B cell (primary cell): ENCODE measurements at regions not wholly inside any gene's neighbourhood (a gene's known extent, or its start where the extent isn't known, plus 50 kb on each side); places are given as distances from the start of the nearest gene placed in this dataset.

Experiments used
- ATAC-seq: fragments of 200-7000 bp; cut with Tn5 transposase; one replicate; pipeline ENCODE4 v1.10.0; 2021; ENCODE audit warnings: low read depth, mild to moderate bottlenecking, moderate number of reproducible peaks, moderate library complexity
- CTCF ChIA-PET: fragments of 350-600 bp; sonication (Branson Sonifier 250); formaldehyde crosslinking; loops from one replicate; lab custom pipeline; 2021; ENCODE audit warnings: antibody characterized with exemption, inconsistent platforms; lab: Charles Lee
- POLR2A ChIA-PET: fragments of 350-600 bp; sonication (Branson Sonifier 250); formaldehyde crosslinking; loops from one replicate; lab custom pipeline; 2021; ENCODE audit warnings: antibody characterized with exemption; lab: Charles Lee
- DNase-seq: peaks from one replicate; pipeline ENCODE4 v3.0.0; 2013
- H2AFZ ChIP-seq: 2 replicates; pipeline ENCODE4 v1.6.1; 2012; ENCODE audit warnings: mild to moderate bottlenecking, low read depth, low read length; ENCODE audit not compliant: insufficient read depth, poor library complexity, severe bottlenecking
- H3K27ac ChIP-seq, 2 donors: 1 replicate in 1 of 2; 2 replicates in 1 of 2; pipeline ENCODE4 v1.5.1; 2012 to 2013; ENCODE audit warnings: low read length in 2 of 2, mild to moderate bottlenecking in 2 of 2, moderate library complexity in 1 of 2
- H3K27me3 ChIP-seq, 4 experiments: fragments of 200-600 bp in 1 of 4; sonication (generic) in 1 of 4; replicated peaks in 1 of 4; 1 replicate in 2 of 4; 2 replicates in 2 of 4; pipeline versions ENCODE4 v1.6.1 to v1.7.0; 2013 to 2016; ENCODE audit warnings: low read length in 3 of 4, mild to moderate bottlenecking in 2 of 4, mixed read lengths in 1 of 4, moderate library complexity in 1 of 4; ENCODE audit not compliant: insufficient read depth in 4 of 4, control insufficient read depth in 3 of 4; ENCODE audit errors: control extremely low read depth in 1 of 4
- H3K36me3 ChIP-seq, 2 experiments: replicated peaks in 1 of 2; 1 replicate in 1 of 2; 2 replicates in 1 of 2; pipeline versions ENCODE4 v1.6.1 to v1.7.1; 2013; ENCODE audit warnings: low read length in 1 of 2; ENCODE audit not compliant: insufficient read depth in 2 of 2, control insufficient read depth in 1 of 2; ENCODE audit errors: control extremely low read depth in 1 of 2, extremely low read depth in 1 of 2
- H3K4me1 ChIP-seq, 2 donors: fragments of 200-600 bp in 1 of 2; sonication (generic) in 1 of 2; 1 replicate in 1 of 2; 2 replicates in 1 of 2; pipeline versions ENCODE4 v1.5.1 to v1.6.1; 2013 to 2017; ENCODE audit warnings: low read length in 2 of 2; ENCODE audit not compliant: control insufficient read depth in 2 of 2, insufficient read depth in 2 of 2
- H3K4me2 ChIP-seq: replicated peaks from 2 replicates; pipeline ENCODE3; 2012; ENCODE audit warnings: mild to moderate bottlenecking, low read depth, low read length; ENCODE audit not compliant: poor library complexity, severe bottlenecking
- H3K4me3 ChIP-seq, 5 experiments: fragments of 200-600 bp in 1 of 5; sonication (generic) in 1 of 5; 1 replicate in 3 of 5; 2 replicates in 2 of 5; pipeline versions ENCODE4 v1.5.1 to v1.7.0; 2011 to 2016; ENCODE audit warnings: low read length in 4 of 5, mild to moderate bottlenecking in 4 of 5, low read depth in 2 of 5, control low read depth in 1 of 5, moderate library complexity in 1 of 5; ENCODE audit not compliant: insufficient read depth in 1 of 5; ENCODE audit errors: control extremely low read depth in 1 of 5, extremely low read depth in 1 of 5
- H3K79me2 ChIP-seq: fragments of 200-600 bp; sonication (generic); one replicate; pipeline ENCODE4 v1.6.0; 2016; ENCODE audit warnings: low read length; ENCODE audit not compliant: control insufficient read depth, insufficient read depth
- H3K9ac ChIP-seq: fragments of 200-600 bp; sonication (generic); 2 replicates; pipeline ENCODE4 v1.6.1; 2017; ENCODE audit warnings: mild to moderate bottlenecking, low read length, moderate library complexity
- H3K9me3 ChIP-seq, 3 donors: one replicate each; pipeline versions ENCODE4 v1.6.1 to v1.7.1; 2013; ENCODE audit warnings: low read length in 2 of 3; ENCODE audit not compliant: control insufficient read depth in 2 of 3, insufficient read depth in 1 of 3; ENCODE audit errors: control extremely low read depth in 1 of 3
- H4K20me1 ChIP-seq: 2 replicates; pipeline ENCODE4 v1.6.0; 2012; ENCODE audit warnings: mild to moderate bottlenecking, low read length; ENCODE audit not compliant: insufficient read depth, control insufficient read depth, poor library complexity, severe bottlenecking
- H3K27ac Mint-ChIP-seq: one replicate; pipeline ENCODE4 v1.8.0; 2021; ENCODE audit warnings: mixed read lengths
- H3K27me3 Mint-ChIP-seq: one replicate; pipeline ENCODE4 v1.8.0; 2021; ENCODE audit warnings: mixed read lengths
- H3K4me1 Mint-ChIP-seq: one replicate; pipeline ENCODE4 v1.8.0; 2021; ENCODE audit warnings: mixed read lengths
- H3K4me3 Mint-ChIP-seq: one replicate; pipeline ENCODE4 v1.8.0; 2021; ENCODE audit warnings: mixed read lengths
- H3K9me3 Mint-ChIP-seq: one replicate; pipeline ENCODE4 v1.8.0; 2022; ENCODE audit warnings: mixed read lengths; ENCODE audit not compliant: insufficient read depth
- EZH2 ChIP-seq: IDR thresholded peaks from 2 replicates; pipeline ENCODE4 v1.6.1; 2012; ENCODE audit warnings: borderline replicate concordance, low read depth, mild to moderate bottlenecking, moderate library complexity, low read length; ENCODE audit not compliant: insufficient read depth, poor library complexity, severe bottlenecking
- WGBS: methylation state at CpG from one replicate; pipeline ENCODE4 v1.1.5; 2013; ENCODE audit warnings: missing lambda C conversion rate; ENCODE audit not compliant: insufficient coverage; 5-methylcytosine and 5-hydroxymethylcytosine counted together
- intact Hi-C: fragments of 100-400 bp; cut with micrococcal nuclease; formaldehyde crosslinking; loops from one replicate; pipeline ENCODE4 v1.10.0; 2022
- TF ChIP-seq, protein P1 (sequence below): fragments of 200-600 bp; IDR thresholded peaks from one replicate; pipeline ENCODE4 v1.8.0; 2022; ENCODE audit warnings: antibody characterized with exemption, mild to moderate bottlenecking

DNA sequence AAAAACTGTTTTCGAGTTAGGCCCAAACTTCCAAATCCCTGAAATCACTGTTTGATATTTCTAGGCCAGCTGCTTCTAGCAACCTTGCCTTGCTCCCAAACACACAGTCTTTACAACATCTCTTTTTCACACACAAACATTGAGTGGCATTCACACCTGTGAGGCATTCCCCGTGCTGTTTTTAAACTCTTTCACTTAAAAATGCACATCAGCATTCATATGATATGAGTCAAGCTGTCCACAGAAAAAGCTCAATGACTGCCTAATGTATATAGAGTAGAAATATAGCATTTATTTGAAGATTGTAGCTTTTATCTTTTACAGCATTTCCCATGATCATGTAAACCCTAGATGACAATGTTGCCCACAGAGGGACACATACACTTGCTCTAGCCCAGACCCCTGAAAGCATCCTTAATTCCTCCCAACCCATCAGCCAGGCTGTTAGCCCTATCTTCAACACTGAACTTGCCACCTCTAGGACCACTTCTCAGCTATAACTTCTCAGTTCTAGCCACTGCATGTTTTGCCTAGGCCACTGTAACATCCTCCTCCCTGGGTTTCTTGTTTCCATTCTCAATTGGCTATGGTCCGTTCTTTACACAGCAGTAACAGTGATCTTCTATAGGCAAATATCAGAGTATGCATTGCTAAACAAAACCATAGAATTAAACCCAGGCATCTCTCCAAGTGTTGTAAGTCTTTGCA is 782.6 kb downstream of the DIPK2A start:
- DNase-seq (no peak), ATAC-seq (no peak)
- H3K4me1 ChIP-seq = no peaks in the 10 kb centered on the region
- no peak overlapping the region for H3K4me3 ChIP-seq
- intact Hi-C loops = no loop called here
- H3K27me3 ChIP-seq = no peaks in the 10 kb centered on the region
- no peak overlapping the region for H3K27ac ChIP-seq
- no peak overlapping the region for H3K9ac ChIP-seq
- Mint-ChIP-seq H3K9me3 (peaks cover 2% of the 10 kb centered on the region), H3K4me1 (no peaks in the 10 kb centered on the region), H3K27me3 (no peaks in the 10 kb centered on the region), H3K4me3 (no peak overlapping the region), H3K27ac (no peak overlapping the region)
- H3K79me2 ChIP-seq = no peaks in the 10 kb centered on the region
- ChIA-PET CTCF (no interaction called here), POLR2A (no interaction called here)
- no peak overlapping the region for H3K4me2 ChIP-seq
- 100% methylated on average over 2 of the region's 3 CpGs for WGBS
- H2AFZ ChIP-seq = no peak overlapping the region
- H4K20me1 ChIP-seq = no peaks in the 10 kb centered on the region
- H3K36me3 ChIP-seq = no peaks in the 10 kb centered on the region
- TF ChIP-seq, protein P1, sequence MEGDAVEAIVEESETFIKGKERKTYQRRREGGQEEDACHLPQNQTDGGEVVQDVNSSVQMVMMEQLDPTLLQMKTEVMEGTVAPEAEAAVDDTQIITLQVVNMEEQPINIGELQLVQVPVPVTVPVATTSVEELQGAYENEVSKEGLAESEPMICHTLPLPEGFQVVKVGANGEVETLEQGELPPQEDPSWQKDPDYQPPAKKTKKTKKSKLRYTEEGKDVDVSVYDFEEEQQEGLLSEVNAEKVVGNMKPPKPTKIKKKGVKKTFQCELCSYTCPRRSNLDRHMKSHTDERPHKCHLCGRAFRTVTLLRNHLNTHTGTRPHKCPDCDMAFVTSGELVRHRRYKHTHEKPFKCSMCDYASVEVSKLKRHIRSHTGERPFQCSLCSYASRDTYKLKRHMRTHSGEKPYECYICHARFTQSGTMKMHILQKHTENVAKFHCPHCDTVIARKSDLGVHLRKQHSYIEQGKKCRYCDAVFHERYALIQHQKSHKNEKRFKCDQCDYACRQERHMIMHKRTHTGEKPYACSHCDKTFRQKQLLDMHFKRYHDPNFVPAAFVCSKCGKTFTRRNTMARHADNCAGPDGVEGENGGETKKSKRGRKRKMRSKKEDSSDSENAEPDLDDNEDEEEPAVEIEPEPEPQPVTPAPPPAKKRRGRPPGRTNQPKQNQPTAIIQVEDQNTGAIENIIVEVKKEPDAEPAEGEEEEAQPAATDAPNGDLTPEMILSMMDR = no peak
- TF ChIP-seq EZH2 = no peak
- peaks cover 0 to 8% (median 0%) of the 10 kb centered on the region in 3 donors for H3K9me3 ChIP-seq

DNA sequence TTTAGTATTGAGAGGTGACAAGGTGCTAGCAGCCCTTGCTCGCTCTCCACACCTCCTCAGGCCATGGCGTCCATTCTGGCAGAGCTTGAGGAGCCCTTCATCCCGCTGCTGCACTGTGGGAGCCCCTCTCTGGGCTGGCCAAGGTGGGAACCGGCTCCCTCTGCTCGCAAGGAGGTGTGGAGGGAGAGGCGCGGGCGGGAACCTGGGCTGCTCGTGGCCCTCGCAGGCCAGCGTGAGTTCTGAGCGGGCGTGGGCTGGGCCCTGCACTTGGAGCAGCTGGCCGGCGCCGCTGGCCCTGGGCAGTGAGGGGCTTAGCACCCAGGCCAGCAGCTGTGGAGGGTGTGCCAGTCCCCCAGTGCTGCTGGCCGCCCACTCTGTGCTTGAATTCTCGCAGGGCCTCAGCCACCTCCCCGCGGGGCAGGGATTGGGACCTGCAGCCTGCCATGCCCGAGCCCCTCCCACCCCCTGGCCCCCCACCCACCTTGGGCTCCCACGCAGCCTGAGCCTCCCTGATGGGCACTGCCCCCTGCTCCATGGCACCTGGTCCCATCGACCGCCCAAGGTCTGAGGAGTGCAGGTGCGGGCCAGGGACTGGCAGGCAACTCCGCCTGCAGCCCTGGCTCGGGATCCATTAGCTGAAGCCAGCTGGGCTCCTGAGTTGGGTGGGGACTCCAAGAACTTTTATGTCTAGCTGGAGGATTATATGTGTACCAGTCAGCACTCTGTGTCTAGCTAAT is 785.2 kb downstream of the DIPK2A start:
- H3K4me1 ChIP-seq = no peaks in the 10 kb centered on the region
- H3K79me2 ChIP-seq = no peaks in the 10 kb centered on the region
- Mint-ChIP-seq H3K27ac (no peak overlapping the region), H3K4me1 (no peaks in the 10 kb centered on the region), H3K4me3 (no peak overlapping the region), H3K27me3 (no peaks in the 10 kb centered on the region), H3K9me3 (peaks cover 2% of the 10 kb centered on the region)
- peaks cover 0 to 8% (median 0%) of the 10 kb centered on the region in 3 donors for H3K9me3 ChIP-seq
- H3K27ac ChIP-seq = no peak overlapping the region
- H3K4me3 ChIP-seq = no peak overlapping the region
- H3K36me3 ChIP-seq = no peaks in the 10 kb centered on the region
- ChIA-PET CTCF (no interaction called here), POLR2A (no interaction called here)
- H2AFZ ChIP-seq = no peak overlapping the region
- no peak for TF ChIP-seq EZH2
- TF ChIP-seq, protein P1 = no peak
- no peak overlapping the region for H3K4me2 ChIP-seq
- no peaks in the 10 kb centered on the region for H4K20me1 ChIP-seq
- H3K9ac ChIP-seq = no peak overlapping the region
- DNase-seq = no peak
- intact Hi-C loops = no loop called here
- WGBS = 96% methylated on average over 20 of the region's 27 CpGs
- no peak for ATAC-seq
- H3K27me3 ChIP-seq = no peaks in the 10 kb centered on the region
